Endothelial cell of umbilical vein (primary cell): ENCODE measurements at regions not wholly inside any gene's neighbourhood (a gene's known extent, or its start where the extent isn't known, plus 50 kb on each side); places are given as distances from the start of the nearest gene placed in this dataset.

ENCODE experiments used
- BruUV-seq: library from RNA; stranded (reverse); fragments of 400-500 nt; replicated peaks from 2 replicates; lab custom pipeline; 2021; lab: Mats Ljungman, UMichigan
- CTCF ChIA-PET: fragments of 300-600, 350-600 bp; sonication (Branson Sonifier 250); formaldehyde crosslinking; loops from one replicate; lab custom pipeline; 2021; ENCODE audit warnings: antibody characterized with exemption, inconsistent platforms; lab: Charles Lee
- POLR2A ChIA-PET: fragments of 300-600, 350-600 bp; sonication (Branson Sonifier 250); formaldehyde crosslinking; loops from one replicate; lab custom pipeline; 2021; ENCODE audit warnings: antibody characterized with exemption, inconsistent platforms; lab: Charles Lee
- DNase-seq: peaks from one replicate; pipeline ENCODE4 v3.0.0-alpha.2; 2011; ENCODE audit warnings: low read depth, low spot score
- FAIRE-seq: peaks from 2 replicates; lab custom pipeline; 2011; peaks lifted over from hg19 to GRCh38; lab: Jason Lieb, UNC
- H2AFZ ChIP-seq: 2 replicates; pipeline ENCODE4 v1.6.0; 2012; ENCODE audit warnings: low read depth, low read length, control low read depth, inconsistent platforms
- H3K27ac ChIP-seq: 2 replicates; pipeline ENCODE4 v1.5.1; 2011; ENCODE audit warnings: low read depth, mild to moderate bottlenecking, control low read depth, low read length, moderate library complexity; ENCODE audit not compliant: insufficient read depth
- H3K27me3 ChIP-seq, 2 experiments: 2 replicates each; pipeline versions ENCODE4 v1.6.0 to v1.6.1; 2011; ENCODE audit warnings: low read length in 2 of 2, mixed read lengths in 1 of 2; ENCODE audit not compliant: control insufficient read depth in 2 of 2, insufficient read depth in 2 of 2
- H3K36me3 ChIP-seq, 2 experiments: 2 replicates in 1 of 2; 3 replicates in 1 of 2; pipeline ENCODE4 v1.5.1; 2011; ENCODE audit warnings: low read length in 2 of 2, mild to moderate bottlenecking in 1 of 2, moderate library complexity in 1 of 2; ENCODE audit not compliant: control insufficient read depth in 2 of 2, insufficient read depth in 2 of 2; ENCODE audit errors: extremely low read depth in 1 of 2
- H3K4me1 ChIP-seq: 3 replicates; pipeline ENCODE4 v1.5.1; 2011; ENCODE audit warnings: mild to moderate bottlenecking, low read length; ENCODE audit not compliant: control insufficient read depth, insufficient read depth; ENCODE audit errors: extremely low read depth
- H3K4me2 ChIP-seq: 2 replicates; pipeline ENCODE4 v1.6.1; 2011; ENCODE audit warnings: low read length, control low read depth, mixed read lengths; ENCODE audit not compliant: insufficient read depth
- H3K4me3 ChIP-seq, 3 experiments: fragments of 200-600 bp in 1 of 3; sonication (generic), shearing (Covaris generic) in 1 of 3; replicated peaks in 1 of 3; 2 replicates each; pipeline ENCODE4 v1.5.1; 2011 to 2016; ENCODE audit warnings: control low read depth in 3 of 3, low read length in 3 of 3, mild to moderate bottlenecking in 2 of 3, inconsistent platforms in 1 of 3, low read depth in 1 of 3, moderate library complexity in 1 of 3; ENCODE audit not compliant: insufficient read depth in 1 of 3
- H3K79me2 ChIP-seq: 2 replicates; pipeline ENCODE4 v1.6.0; 2012; ENCODE audit warnings: low read length, inconsistent platforms; ENCODE audit not compliant: control insufficient read depth, insufficient read depth
- H3K9ac ChIP-seq: replicated peaks from 2 replicates; pipeline ENCODE3; 2011; ENCODE audit warnings: low read length, control low read depth; ENCODE audit not compliant: insufficient read depth; ENCODE audit errors: extremely low read depth
- H3K9me1 ChIP-seq: replicated peaks from 3 replicates; pipeline ENCODE4 v1.6.0; 2011; ENCODE audit warnings: mild to moderate bottlenecking, low read length; ENCODE audit not compliant: control insufficient read depth, insufficient read depth; ENCODE audit errors: extremely low read depth
- H3K9me3 ChIP-seq: replicated peaks from 2 replicates; pipeline ENCODE4 v1.5.1; 2012; ENCODE audit warnings: low read length, inconsistent platforms; ENCODE audit not compliant: control insufficient read depth, insufficient read depth
- H4K20me1 ChIP-seq: replicated peaks from 2 replicates; pipeline ENCODE3; 2011; ENCODE audit warnings: mild to moderate bottlenecking, low read length; ENCODE audit not compliant: control insufficient read depth, insufficient read depth; ENCODE audit errors: extremely low read depth
- EZH2 ChIP-seq: IDR thresholded peaks from 2 replicates; pipeline ENCODE4 v1.6.1; 2012; ENCODE audit warnings: borderline replicate concordance, low read depth, mild to moderate bottlenecking, moderate library complexity, low read length, inconsistent platforms; ENCODE audit not compliant: severe bottlenecking
- FOS ChIP-seq: IDR thresholded peaks from 2 replicates; pipeline ENCODE4 v1.6.1; 2011; ENCODE audit warnings: mild to moderate bottlenecking, low read length, moderate library complexity, borderline replicate concordance; ENCODE audit not compliant: insufficient read depth
- GATA2 ChIP-seq: IDR thresholded peaks from 2 replicates; pipeline ENCODE4 v1.7.0; 2011; ENCODE audit warnings: low read depth, mild to moderate bottlenecking, moderate library complexity, mixed read lengths, low read length; ENCODE audit not compliant: insufficient read length, insufficient read depth
- JUN ChIP-seq: IDR thresholded peaks from 2 replicates; pipeline ENCODE4 v1.6.1; 2011; ENCODE audit warnings: borderline replicate concordance, low read depth; ENCODE audit not compliant: insufficient read length, insufficient read depth
- MAX ChIP-seq: IDR thresholded peaks from 2 replicates; pipeline ENCODE4 v1.6.1; 2011; ENCODE audit not compliant: insufficient read depth, insufficient read length
- MYC ChIP-seq: IDR thresholded peaks from one replicate; pipeline ENCODE4 v1.6.1; 2011; ENCODE audit warnings: mild to moderate bottlenecking, low read depth, low read length
- POLR2A ChIP-seq: IDR thresholded peaks from 2 replicates; pipeline ENCODE4 v1.6.1; 2012; ENCODE audit warnings: low read depth, mild to moderate bottlenecking, control low read depth, low read length
- POLR2AphosphoS5 ChIP-seq: IDR thresholded peaks from 2 replicates; pipeline ENCODE4 v1.6.1; 2012; ENCODE audit warnings: low read depth, mild to moderate bottlenecking, control low read depth, low read length, moderate library complexity; ENCODE audit not compliant: insufficient read depth
- dilution Hi-C: fragments of 300-500 bp; cut with MboI; formaldehyde crosslinking; loops from one replicate; pipeline ENCODE4 v1.15.0; 2019; ENCODE audit warnings: low sequenced_read_pairs; ENCODE audit not compliant: extremely low pct_ligation_motif_present
- intact Hi-C: fragments of 100-400 bp; cut with micrococcal nuclease; formaldehyde crosslinking; loops from one replicate; pipeline ENCODE4 v1.10.0; 2022
- TF ChIP-seq, protein P1 (sequence below), 2 donors: IDR thresholded peaks; 1 replicate in 1 of 2; 2 replicates in 1 of 2; pipeline ENCODE4 v1.5.1; 2011; ENCODE audit warnings: low read length in 2 of 2, mild to moderate bottlenecking in 2 of 2, moderate library complexity in 2 of 2, control low read depth in 1 of 2, inconsistent platforms in 1 of 2, low read depth in 1 of 2; ENCODE audit not compliant: insufficient read depth in 1 of 2; ENCODE audit errors: extremely low read depth in 1 of 2

DNA sequence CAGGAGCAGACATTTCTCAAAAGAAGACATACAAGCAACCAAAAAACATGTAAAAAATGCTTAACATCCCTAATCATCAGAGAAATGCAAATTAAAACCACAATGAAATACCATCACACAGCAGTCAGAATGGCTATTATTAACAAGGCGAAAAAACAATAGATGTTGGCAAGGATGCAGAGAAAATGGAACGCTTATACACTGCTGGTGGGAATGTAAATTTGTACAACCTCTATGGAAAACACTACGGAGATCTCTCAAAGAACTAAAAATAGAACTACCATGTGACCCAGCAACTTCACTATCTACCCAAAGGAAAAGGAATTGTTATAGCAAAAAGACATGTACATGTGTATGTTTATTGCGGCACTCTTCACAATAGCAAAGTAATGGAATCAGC lies 71.5 kb downstream of the PPP4R3C start:
- H3K27ac ChIP-seq = no peak overlapping the region
- no peak overlapping the region for H3K4me2 ChIP-seq
- no peak overlapping the region for H2AFZ ChIP-seq
- H4K20me1 ChIP-seq = no peaks in the 10 kb centered on the region
- no peaks in the 10 kb centered on the region for H3K36me3 ChIP-seq
- TF ChIP-seq FOS (no peak), JUN (no peak), POLR2AphosphoS5 (no peak), MAX (no peak), EZH2 (no peak), MYC (no peak), GATA2 (no peak), POLR2A (no peak)
- TF ChIP-seq, protein P1, sequence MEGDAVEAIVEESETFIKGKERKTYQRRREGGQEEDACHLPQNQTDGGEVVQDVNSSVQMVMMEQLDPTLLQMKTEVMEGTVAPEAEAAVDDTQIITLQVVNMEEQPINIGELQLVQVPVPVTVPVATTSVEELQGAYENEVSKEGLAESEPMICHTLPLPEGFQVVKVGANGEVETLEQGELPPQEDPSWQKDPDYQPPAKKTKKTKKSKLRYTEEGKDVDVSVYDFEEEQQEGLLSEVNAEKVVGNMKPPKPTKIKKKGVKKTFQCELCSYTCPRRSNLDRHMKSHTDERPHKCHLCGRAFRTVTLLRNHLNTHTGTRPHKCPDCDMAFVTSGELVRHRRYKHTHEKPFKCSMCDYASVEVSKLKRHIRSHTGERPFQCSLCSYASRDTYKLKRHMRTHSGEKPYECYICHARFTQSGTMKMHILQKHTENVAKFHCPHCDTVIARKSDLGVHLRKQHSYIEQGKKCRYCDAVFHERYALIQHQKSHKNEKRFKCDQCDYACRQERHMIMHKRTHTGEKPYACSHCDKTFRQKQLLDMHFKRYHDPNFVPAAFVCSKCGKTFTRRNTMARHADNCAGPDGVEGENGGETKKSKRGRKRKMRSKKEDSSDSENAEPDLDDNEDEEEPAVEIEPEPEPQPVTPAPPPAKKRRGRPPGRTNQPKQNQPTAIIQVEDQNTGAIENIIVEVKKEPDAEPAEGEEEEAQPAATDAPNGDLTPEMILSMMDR (IDR thresholded peaks at IDR 0.05; ENCODE audit: extremely low read depth in 1 of 2, insufficient read depth in 1 of 2, low read depth in 1 of 2, low read length in 2 of 2) = no peak
- H3K9ac ChIP-seq = no peak overlapping the region
- ChIA-PET POLR2A (no interaction called here), CTCF (no interaction called here)
- no peak overlapping the region for H3K4me3 ChIP-seq
- H3K9me3 ChIP-seq = no peaks in the 10 kb centered on the region
- DNase-seq (no peak), FAIRE-seq (no peak)
- no peaks in the 10 kb centered on the region for H3K79me2 ChIP-seq
- BruUV-seq = no TSS peak
- no peaks in the 10 kb centered on the region for H3K9me1 ChIP-seq
- no peaks in the 10 kb centered on the region for H3K27me3 ChIP-seq
- no peaks in the 10 kb centered on the region for H3K4me1 ChIP-seq
- intact Hi-C loops = no loop called here
- dilution Hi-C loops = no loop called here
